ENCODE measurements at regions not wholly inside any gene's neighbourhood (a gene's known extent, or its start where the extent isn't known, plus 50 kb on each side); places are given as distances from the start of the nearest gene placed in this dataset.
A peak's percentile ranks its signal among the peaks of the same experiment; 100 is the strongest.

- peak overlapping the region; percentile 20 for H3K4me3 ChIP-seq (ENCODE audit: low read depth, low read length)
- DNase-seq (ENCODE audit: low read depth) = peak; percentile 71
Observed at GRCh38 chr2:54360055-54360792, 95.9 kb upstream of the SPTBN1 start.

DNA sequence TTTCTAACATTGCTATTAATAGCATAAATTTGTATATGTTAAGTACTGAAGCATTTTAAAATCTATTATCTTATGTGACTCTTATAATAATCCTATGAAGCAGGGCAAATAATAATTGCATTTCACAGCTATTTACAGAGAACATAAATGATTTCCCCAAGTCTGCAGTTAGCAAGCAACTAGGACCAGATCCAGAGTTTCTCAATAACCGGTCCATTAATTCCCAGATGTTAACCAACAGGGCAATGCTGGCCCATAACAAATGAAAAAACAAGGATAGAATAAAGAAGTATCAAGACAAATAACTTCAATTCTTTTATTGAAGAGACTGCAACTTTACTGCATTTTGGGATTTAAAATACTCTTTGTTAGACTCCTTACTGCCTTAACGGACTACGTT lies 91.7 kb upstream of the SPTBN1 start:
- DNase-seq (ENCODE audit: low read depth) = no peak
- no peak overlapping the region for H3K4me3 ChIP-seq (ENCODE audit: low read depth, low read length)

DNA sequence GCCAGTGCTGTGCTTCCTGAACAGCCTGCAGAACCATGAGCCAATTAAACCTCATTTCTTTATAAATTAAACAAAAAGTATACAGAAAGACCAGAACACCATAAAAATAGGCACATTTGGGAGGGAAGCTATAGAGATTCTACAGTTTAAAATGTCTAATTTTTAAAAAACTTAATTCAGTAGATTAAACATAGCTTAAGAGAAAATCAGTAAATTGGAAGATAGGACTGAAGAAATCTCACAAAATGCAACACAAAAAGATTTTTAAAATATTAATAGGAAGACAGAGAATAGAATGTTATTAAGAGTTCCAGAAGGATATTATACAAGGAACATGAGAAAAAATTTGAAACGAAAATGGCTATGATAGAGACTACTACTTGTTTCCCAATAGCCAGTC lies 90.5 kb upstream of the SPTBN1 start:
- DNase-seq (ENCODE audit: low read depth) = no peak
- no peak overlapping the region for H3K4me3 ChIP-seq (ENCODE audit: low read depth, low read length)

- no peak overlapping the region for H3K4me3 ChIP-seq (ENCODE audit: low read depth, low read length)
- DNase-seq (ENCODE audit: low read depth) = no peak
Observed at GRCh38 chr2:54366487-54367280, 89.4 kb upstream of the SPTBN1 start.

GRCh38 chr2:54370405-54371104 lies 85.6 kb upstream of the SPTBN1 start:
- no peak overlapping the region for H3K4me3 ChIP-seq (ENCODE audit: low read depth, low read length)
- no peak for DNase-seq (ENCODE audit: low read depth)

DNA sequence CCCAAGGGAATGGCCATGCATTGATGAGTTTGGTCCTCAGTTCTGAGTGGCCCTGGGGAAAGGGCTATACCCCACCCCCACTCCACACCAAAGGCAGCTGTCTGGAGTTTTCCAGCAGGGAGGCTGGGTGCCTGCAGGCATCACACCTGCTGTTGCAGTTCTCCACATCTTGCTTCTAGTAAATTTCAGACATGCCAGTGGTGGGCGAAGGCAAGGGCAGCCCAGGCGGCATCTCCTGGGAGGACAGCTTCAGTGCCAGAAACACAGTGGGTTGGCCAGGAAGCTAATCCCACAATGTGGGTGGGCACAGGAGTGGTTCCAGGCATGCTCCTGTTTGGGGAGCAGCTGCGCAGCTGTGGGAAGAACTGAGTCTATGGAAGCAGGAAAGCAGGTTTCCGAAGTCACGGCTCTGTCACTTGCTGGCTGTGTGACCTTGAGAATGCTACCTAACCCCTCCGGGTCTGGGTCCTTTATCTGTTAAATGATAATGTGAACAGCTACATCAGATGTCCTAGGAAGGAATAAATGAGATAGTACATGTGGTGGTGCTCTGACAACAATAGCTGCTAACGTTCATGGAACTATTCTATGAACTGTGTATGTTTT lies 84.6 kb upstream of the SPTBN1 start:
- no peak overlapping the region for H3K4me3 ChIP-seq (ENCODE audit: low read depth, low read length)
- peak; percentile 60 for DNase-seq (ENCODE audit: low read depth)

DNA sequence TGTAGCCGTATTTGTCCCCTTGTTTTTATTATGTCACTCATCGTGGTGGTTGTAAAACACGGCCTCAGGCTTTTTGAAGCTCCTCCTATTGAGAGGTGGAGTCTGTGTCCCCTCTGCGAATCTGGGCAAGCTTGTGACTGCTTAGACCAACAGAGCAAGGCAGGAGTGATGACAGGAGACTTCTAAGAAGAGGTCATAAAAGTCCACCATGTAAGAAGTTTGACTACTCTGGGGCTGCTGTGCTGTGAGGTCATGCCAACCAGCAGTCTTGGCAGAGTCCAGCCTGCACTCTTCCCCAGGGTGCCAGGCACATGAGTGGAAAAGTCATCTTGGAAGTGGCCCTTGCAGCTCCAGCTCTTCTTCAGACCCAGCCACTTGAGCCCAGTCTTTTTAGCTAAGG lies 83.8 kb upstream of the SPTBN1 start:
- no peak overlapping the region for H3K4me3 ChIP-seq (ENCODE audit: low read depth, low read length)
- no peak for DNase-seq (ENCODE audit: low read depth)

DNA sequence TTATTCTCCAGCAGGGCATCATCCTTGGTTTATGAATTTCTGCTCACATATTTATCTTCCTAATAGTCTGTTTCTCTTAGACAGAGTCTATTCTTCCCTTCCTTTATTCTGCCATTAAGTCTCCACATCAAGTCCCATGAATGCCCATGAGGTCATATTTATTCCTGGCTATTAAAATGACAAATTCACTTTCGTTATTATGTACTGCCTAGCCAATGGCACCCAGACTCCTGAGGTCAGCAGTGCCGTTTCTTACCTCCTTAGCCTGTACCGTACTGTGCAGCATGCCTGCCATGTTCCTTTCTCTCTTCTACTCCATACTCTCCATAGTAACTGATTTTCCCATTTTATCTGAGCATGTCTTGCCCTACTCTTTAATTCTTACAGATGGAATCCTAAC lies 82.3 kb upstream of the SPTBN1 start:
- H3K4me3 ChIP-seq (ENCODE audit: low read depth, low read length) = no peak overlapping the region

DNA sequence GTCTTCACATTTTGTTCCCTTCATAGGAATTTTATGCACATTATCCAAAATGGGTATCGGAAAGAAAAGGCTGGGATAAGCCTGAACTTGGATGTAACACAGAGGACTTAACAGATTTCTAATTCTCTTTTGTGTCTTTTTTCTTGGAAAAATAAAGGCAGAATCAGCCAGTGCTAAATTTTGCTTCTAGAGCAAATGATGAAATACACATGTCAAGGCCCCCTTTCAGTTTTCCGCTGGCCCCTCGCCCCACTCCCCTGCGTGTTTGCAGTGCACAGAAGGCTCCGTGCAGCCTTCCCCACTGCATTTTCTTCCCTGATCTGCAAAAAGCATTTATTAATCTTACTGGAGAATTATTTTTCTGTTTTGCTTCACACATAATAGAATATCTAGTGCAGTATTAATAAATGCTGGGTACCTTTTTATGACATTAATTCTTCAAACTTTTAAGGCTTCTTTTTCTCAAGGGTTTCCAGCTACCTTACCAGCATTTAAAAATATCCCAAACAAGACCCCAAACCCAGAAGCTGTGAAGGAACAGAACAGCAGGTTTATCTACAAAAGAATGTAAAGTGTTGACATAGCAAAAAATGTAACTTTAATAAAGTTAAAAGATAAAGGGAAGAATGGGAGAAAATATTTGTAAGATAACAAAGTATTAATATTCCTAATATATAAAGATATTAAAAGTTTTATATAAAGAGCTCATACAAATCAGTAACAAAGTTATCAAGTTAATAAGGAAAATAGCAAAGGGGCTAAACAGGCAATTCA lies 81.3 kb upstream of the SPTBN1 start:
- H3K4me3 ChIP-seq (ENCODE audit: low read depth, low read length) = no peak overlapping the region
- no peak for DNase-seq (ENCODE audit: low read depth)

More for the DNA sequence above, 82.3 kb upstream of the SPTBN1 start:
- no peak for DNase-seq (ENCODE audit: low read depth)

DNA sequence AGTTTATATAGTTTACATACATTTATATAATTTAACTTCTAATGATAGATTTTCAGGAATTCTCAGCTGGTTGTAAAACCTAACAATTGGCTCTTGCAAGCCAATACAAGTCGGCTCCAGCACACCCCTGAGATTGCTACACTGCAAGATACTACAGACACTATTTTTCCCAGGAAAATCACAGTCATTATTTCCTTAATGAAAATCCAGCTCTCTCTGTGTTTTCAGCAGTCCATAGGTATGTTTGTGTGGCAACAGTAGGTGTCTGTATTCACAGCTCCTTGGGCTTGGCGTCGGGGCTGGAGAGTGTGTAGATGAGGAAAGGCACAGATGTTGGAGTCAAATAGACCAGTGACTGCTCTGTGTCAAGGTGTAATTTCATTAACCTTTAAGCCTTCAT lies 78.7 kb upstream of the SPTBN1 start:
- no peak for DNase-seq (ENCODE audit: low read depth)

GRCh38 chr2:54377901-54378493 lies 78.1 kb upstream of the SPTBN1 start:
- no peak overlapping the region for H3K4me3 ChIP-seq (ENCODE audit: low read depth, low read length)
- DNase-seq (ENCODE audit: low read depth) = no peak

More for the DNA sequence above, 78.7 kb upstream of the SPTBN1 start:
- H3K4me3 ChIP-seq (ENCODE audit: low read depth, low read length) = no peak overlapping the region

- no peak overlapping the region for H3K4me3 ChIP-seq (ENCODE audit: low read depth, low read length)
- no peak for DNase-seq (ENCODE audit: low read depth)
Observed at GRCh38 chr2:54380670-54381069, 75.5 kb upstream of the SPTBN1 start.

DNA sequence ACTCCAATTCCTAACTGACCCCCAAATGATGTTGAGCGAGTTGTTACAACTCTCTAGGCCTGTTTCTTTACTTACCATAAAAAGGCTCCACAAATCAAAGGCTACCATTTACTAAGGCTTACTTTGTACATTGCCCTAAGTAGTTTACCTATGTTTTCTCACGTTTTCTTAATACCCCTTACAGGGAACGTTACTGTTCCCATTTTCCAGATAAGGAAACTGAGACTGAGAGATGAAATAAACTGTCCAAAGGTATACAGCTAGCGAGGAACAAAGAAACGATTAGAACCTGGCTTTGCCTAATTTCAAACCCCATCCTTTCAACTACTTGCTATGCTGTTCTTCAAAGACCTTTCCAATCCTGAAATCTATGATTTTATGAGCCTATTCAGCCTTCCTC lies 74.8 kb upstream of the SPTBN1 start:
- no peak overlapping the region for H3K4me3 ChIP-seq (ENCODE audit: low read depth, low read length)

GRCh38 chr2:54382601-54383000 lies 73.5 kb upstream of the SPTBN1 start:
- DNase-seq (ENCODE audit: low read depth) = no peak

More for the DNA sequence above, 74.8 kb upstream of the SPTBN1 start:
- no peak for DNase-seq (ENCODE audit: low read depth)

DNA sequence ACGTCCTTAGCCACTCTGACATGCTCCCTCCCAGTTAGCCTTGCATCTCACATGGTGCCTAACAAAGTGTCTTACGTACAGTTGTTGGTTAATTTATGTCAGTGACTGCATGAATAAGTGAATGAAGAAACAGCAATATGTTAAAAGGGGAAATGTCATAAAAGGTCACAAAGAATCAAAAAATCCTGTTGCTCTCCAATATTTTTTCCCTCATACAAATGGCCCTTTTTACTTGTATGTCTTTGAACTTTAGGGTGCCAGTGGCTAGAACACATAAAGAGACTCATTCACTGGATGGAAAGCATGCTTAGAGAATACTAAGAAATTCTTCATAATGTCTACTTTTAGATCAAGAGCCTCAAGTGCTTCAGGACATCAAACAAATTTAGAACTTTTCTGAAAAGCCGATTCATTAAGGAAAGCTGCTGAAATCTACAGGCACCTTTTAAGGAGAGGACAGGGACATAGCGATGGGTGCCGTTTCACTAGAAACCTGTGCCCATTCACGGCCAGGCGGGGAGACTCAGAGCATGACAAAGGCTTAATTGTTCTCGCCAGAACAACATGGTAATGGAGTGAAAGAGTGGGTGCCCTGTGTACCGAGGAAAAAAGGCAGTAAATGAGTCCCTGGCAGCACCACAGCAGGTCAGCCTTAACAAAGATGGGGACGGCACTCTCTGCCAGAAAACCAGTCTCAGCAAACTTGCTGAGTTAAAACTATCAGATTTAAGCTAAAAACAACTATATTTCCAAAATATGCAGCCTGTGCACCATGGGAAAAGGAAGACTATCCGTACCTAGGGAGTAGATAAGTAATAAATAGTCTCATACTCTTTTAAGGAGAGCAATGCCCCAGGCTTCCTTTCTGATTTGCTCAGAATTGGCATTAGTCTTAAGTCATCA lies 71.6 kb upstream of the SPTBN1 start:
- no peak for DNase-seq (ENCODE audit: low read depth)
- no peak overlapping the region for H3K4me3 ChIP-seq (ENCODE audit: low read depth, low read length)

More at GRCh38 chr2:54382601-54383000, 73.5 kb upstream of the SPTBN1 start:
- no peak overlapping the region for H3K4me3 ChIP-seq (ENCODE audit: low read depth, low read length)

DNA sequence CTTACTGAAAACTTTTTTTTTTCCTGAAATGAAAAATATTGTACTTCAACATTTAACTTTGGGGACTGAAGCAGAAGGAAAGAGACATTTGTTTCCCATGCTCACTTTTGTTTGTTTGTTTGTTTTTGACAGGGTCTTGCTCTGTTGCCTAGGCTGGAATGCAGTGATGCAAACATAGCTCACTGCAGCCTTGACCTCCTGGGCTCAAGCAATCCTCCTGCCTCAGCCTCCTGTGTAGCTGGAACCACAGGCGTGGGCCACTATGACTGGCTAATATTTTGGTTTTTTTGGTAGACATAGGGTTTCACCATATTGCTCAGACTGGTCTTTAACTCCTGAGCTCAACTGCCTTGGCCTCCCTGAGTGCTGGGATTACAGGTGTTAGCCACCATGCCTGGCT lies 70.9 kb upstream of the SPTBN1 start:
- no peak overlapping the region for H3K4me3 ChIP-seq (ENCODE audit: low read depth, low read length)
- no peak for DNase-seq (ENCODE audit: low read depth)

DNA sequence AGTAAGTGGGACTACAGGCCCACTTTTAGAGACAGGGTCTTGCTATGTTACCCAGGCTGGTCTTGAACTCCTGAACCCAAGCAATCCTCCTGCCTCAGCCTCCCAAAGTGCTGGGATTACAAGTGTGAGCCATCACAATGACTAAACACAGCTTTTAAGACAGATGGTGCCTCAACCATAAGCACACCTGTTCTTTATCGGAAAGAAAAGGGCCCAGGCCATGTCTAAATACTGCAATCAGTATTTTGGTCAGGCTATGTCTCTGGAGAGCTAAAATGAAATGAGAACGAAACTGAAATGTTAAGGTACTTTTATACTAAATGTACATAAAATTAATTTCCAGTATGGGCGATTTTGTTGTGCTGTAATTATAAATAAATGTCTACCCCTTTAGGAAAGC lies 69.5 kb upstream of the SPTBN1 start:
- no peak overlapping the region for H3K4me3 ChIP-seq (ENCODE audit: low read depth, low read length)
- DNase-seq (ENCODE audit: low read depth) = no peak

All from skeletal muscle cell (primary cell).